SK-N-SH treated with all-trans-retinoic acid at 6 μM for 48 hours (cell line): ENCODE measurements at regions not wholly inside any gene's neighbourhood (a gene's known extent, or its start where the extent isn't known, plus 50 kb on each side); places are given as distances from the start of the nearest gene placed in this dataset.

Experiments used
- BACH2 ChIP-seq: fragments of 250-450 bp; sonication (Bioruptor Pico); IDR thresholded peaks from 2 replicates; pipeline ENCODE4 v1.9.0; 2021; ENCODE audit warnings: mild to moderate bottlenecking, borderline replicate concordance
- CSDC2 ChIP-seq: fragments of 250-450 bp; sonication (Bioruptor Pico); IDR thresholded peaks from 2 replicates; pipeline ENCODE4 v1.5.0; 2020; ENCODE audit warnings: mild to moderate bottlenecking, moderate library complexity
- RARB ChIP-seq: fragments of 250-450 bp; sonication (Bioruptor Pico); IDR thresholded peaks from 2 replicates; pipeline ENCODE4 v1.8.0; 2021; ENCODE audit warnings: mild to moderate bottlenecking, moderate library complexity
- ZFP3 ChIP-seq: fragments of 250-450 bp; sonication (Bioruptor Pico); IDR thresholded peaks from 2 replicates; pipeline ENCODE4 v1.5.0; 2020; ENCODE audit warnings: mild to moderate bottlenecking, moderate library complexity
- ZNF565 ChIP-seq: fragments of 450-650 bp; formaldehyde crosslinking; conservative IDR thresholded peaks from 2 replicates; pipeline ENCODE4 v1.5.0; 2020; ENCODE audit warnings: low read depth, mild to moderate bottlenecking, moderate library complexity
- ZNF70 ChIP-seq: fragments of 450-650 bp; formaldehyde crosslinking; IDR thresholded peaks from 2 replicates; pipeline ENCODE4 v1.5.0; 2020; ENCODE audit warnings: mild to moderate bottlenecking, moderate library complexity
- ZNF8 ChIP-seq: fragments of 450-650 bp; formaldehyde crosslinking; IDR thresholded peaks from 2 replicates; pipeline ENCODE4 v1.5.0; 2020; ENCODE audit warnings: mild to moderate bottlenecking, moderate library complexity
- TF ChIP-seq, protein P1 (sequence below): fragments of 250-450 bp; sonication (Bioruptor Pico); IDR thresholded peaks from 2 replicates; pipeline ENCODE4 v1.5.0; 2020; ENCODE audit warnings: mild to moderate bottlenecking, moderate library complexity
- TF ChIP-seq, protein P2 (sequence below): fragments of 250-450 bp; sonication (Bioruptor Pico); IDR thresholded peaks from 2 replicates; pipeline ENCODE4 v1.8.0; 2021; ENCODE audit warnings: low read depth, mild to moderate bottlenecking, moderate library complexity, borderline replicate concordance
- TF ChIP-seq, protein P3 (sequence below): fragments of 250-450 bp; sonication (Bioruptor Pico); IDR thresholded peaks from 2 replicates; pipeline ENCODE4 v1.8.0; 2020; ENCODE audit warnings: mild to moderate bottlenecking, moderate library complexity, borderline replicate concordance
- TF ChIP-seq, protein P4 (sequence below): fragments of 250-450 bp; sonication (Bioruptor Pico); IDR thresholded peaks from 2 replicates; pipeline ENCODE4 v1.5.1; 2021; ENCODE audit warnings: mild to moderate bottlenecking, moderate library complexity

DNA sequence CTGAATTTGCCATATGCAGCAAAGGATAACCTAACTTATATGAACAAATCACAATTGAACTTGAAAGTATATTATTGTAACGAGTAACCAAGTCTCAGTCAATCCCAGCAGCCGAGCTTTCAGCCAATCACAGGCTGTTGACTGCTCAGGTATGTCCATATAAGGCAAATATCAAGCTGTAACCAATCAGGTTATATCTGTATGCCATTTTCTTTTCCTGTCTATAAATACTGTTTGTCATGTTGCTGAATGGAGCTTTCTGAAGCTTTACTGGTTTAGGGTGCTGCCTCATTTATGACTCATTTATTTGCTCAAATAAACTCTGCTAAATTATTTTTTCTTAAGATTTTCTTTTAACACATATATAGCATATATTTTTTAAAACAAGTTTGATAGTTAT lies 1059.5 kb downstream of the GALC start:
- TF ChIP-seq, protein P1, sequence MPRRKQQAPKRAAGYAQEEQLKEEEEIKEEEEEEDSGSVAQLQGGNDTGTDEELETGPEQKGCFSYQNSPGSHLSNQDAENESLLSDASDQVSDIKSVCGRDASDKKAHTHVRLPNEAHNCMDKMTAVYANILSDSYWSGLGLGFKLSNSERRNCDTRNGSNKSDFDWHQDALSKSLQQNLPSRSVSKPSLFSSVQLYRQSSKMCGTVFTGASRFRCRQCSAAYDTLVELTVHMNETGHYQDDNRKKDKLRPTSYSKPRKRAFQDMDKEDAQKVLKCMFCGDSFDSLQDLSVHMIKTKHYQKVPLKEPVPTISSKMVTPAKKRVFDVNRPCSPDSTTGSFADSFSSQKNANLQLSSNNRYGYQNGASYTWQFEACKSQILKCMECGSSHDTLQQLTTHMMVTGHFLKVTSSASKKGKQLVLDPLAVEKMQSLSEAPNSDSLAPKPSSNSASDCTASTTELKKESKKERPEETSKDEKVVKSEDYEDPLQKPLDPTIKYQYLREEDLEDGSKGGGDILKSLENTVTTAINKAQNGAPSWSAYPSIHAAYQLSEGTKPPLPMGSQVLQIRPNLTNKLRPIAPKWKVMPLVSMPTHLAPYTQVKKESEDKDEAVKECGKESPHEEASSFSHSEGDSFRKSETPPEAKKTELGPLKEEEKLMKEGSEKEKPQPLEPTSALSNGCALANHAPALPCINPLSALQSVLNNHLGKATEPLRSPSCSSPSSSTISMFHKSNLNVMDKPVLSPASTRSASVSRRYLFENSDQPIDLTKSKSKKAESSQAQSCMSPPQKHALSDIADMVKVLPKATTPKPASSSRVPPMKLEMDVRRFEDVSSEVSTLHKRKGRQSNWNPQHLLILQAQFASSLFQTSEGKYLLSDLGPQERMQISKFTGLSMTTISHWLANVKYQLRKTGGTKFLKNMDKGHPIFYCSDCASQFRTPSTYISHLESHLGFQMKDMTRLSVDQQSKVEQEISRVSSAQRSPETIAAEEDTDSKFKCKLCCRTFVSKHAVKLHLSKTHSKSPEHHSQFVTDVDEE: no peak
- TF ChIP-seq ZNF565 (CRISPR knock-in tag) (no peak), CSDC2 (CRISPR knock-in tag) (no peak), ZNF8 (CRISPR knock-in tag) (no peak), BACH2 (no peak), ZFP3 (CRISPR knock-in tag) (no peak), ZNF70 (CRISPR knock-in tag) (no peak), RARB (CRISPR knock-in tag) (no peak)
- TF ChIP-seq, protein P2, sequence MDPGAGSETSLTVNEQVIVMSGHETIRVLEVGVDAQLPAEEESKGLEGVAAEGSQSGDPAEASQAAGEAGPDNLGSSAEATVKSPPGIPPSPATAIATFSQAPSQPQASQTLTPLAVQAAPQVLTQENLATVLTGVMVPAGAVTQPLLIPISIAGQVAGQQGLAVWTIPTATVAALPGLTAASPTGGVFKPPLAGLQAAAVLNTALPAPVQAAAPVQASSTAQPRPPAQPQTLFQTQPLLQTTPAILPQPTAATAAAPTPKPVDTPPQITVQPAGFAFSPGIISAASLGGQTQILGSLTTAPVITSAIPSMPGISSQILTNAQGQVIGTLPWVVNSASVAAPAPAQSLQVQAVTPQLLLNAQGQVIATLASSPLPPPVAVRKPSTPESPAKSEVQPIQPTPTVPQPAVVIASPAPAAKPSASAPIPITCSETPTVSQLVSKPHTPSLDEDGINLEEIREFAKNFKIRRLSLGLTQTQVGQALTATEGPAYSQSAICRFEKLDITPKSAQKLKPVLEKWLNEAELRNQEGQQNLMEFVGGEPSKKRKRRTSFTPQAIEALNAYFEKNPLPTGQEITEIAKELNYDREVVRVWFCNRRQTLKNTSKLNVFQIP: no peak
- TF ChIP-seq, protein P3, sequence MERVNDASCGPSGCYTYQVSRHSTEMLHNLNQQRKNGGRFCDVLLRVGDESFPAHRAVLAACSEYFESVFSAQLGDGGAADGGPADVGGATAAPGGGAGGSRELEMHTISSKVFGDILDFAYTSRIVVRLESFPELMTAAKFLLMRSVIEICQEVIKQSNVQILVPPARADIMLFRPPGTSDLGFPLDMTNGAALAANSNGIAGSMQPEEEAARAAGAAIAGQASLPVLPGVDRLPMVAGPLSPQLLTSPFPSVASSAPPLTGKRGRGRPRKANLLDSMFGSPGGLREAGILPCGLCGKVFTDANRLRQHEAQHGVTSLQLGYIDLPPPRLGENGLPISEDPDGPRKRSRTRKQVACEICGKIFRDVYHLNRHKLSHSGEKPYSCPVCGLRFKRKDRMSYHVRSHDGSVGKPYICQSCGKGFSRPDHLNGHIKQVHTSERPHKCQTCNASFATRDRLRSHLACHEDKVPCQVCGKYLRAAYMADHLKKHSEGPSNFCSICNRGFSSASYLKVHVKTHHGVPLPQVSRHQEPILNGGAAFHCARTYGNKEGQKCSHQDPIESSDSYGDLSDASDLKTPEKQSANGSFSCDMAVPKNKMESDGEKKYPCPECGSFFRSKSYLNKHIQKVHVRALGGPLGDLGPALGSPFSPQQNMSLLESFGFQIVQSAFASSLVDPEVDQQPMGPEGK (CRISPR knock-in tag): no peak
- TF ChIP-seq, protein P4, sequence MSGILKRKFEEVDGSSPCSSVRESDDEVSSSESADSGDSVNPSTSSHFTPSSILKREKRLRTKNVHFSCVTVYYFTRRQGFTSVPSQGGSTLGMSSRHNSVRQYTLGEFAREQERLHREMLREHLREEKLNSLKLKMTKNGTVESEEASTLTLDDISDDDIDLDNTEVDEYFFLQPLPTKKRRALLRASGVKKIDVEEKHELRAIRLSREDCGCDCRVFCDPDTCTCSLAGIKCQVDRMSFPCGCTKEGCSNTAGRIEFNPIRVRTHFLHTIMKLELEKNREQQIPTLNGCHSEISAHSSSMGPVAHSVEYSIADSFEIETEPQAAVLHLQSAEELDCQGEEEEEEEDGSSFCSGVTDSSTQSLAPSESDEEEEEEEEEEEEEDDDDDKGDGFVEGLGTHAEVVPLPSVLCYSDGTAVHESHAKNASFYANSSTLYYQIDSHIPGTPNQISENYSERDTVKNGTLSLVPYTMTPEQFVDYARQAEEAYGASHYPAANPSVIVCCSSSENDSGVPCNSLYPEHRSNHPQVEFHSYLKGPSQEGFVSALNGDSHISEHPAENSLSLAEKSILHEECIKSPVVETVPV (CRISPR knock-in tag): no peak
